ENCODE measurements at regions not wholly inside any gene's neighbourhood (a gene's known extent, or its start where the extent isn't known, plus 50 kb on each side); places are given as distances from the start of the nearest gene placed in this dataset.

DNA sequence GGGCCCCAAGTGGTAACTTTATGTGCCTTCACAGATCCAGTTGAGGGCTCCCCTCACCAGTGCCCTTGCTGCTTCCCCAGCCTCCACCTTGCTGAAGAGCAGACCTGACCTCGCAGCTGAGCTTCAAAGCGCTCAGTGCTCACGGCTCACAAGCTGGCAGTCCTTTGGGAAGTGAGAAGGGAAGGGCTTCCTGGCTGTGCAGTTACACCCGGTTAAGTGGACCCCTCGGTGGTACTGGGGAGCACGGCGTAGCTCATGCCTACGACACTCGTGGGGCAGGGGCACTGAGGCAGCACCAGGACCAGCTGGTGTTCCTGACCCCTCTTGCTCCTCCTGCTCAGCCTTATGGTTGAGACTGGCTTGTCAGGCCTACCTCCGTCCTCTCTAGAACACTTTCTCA, 629.0 kb upstream of the TBL1XR1 start:
- H3K79me2 ChIP-seq (ENCODE audit: insufficient read depth, low read length), result no peaks in the 10 kb centered on the region
- TF ChIP-seq, protein P1, sequence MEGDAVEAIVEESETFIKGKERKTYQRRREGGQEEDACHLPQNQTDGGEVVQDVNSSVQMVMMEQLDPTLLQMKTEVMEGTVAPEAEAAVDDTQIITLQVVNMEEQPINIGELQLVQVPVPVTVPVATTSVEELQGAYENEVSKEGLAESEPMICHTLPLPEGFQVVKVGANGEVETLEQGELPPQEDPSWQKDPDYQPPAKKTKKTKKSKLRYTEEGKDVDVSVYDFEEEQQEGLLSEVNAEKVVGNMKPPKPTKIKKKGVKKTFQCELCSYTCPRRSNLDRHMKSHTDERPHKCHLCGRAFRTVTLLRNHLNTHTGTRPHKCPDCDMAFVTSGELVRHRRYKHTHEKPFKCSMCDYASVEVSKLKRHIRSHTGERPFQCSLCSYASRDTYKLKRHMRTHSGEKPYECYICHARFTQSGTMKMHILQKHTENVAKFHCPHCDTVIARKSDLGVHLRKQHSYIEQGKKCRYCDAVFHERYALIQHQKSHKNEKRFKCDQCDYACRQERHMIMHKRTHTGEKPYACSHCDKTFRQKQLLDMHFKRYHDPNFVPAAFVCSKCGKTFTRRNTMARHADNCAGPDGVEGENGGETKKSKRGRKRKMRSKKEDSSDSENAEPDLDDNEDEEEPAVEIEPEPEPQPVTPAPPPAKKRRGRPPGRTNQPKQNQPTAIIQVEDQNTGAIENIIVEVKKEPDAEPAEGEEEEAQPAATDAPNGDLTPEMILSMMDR (IDR thresholded peaks at IDR 0.05; ENCODE audit: extremely low read depth, low read depth, low read length), result no peak
- DNase-seq (ENCODE audit: insufficient read length, low spot score, missing footprints), result no peak

DNA sequence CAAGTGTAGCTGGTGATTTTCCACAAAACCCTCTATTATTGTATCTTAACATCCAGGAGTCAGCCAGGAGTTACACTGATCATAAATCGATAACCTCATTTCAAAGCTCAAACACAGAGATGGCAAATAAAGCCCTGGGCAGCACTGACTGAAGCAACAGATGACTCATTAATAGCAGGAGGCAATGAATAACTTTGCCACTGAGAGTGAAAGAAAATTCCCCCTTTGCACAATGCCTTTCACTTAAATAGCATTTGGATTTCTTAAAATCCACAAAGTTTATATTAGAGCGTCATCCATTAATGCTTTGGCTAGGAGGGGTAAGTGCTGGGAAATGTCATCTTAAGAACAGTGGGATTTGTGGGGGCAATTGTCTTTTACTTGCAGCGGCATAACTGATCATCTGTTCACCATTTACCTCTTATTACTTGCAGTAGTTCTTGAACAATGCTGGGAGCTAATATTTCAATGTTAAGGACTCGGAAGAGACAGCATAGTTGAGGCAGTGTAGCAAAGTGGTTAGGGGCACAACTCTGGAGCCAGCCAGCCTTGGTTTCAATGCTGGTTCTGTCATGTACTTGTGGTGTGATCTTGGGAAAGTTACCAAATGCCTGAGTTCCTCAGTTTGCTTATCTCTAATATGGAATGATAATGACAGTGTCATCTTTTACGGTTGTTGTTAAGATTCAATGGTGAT, 630.4 kb upstream of the TBL1XR1 start:
- Histone ChIP-seq H3K27me3 (ENCODE audit: insufficient read depth, low read length) (no peaks in the 10 kb centered on the region), H3K4me1 (ENCODE audit: insufficient read depth, low read length) (peaks cover 48% of the 10 kb centered on the region), H3K36me3 (ENCODE audit: insufficient read depth, low read length) (no peaks in the 10 kb centered on the region), H3K79me2 (ENCODE audit: insufficient read depth, low read length) (no peaks in the 10 kb centered on the region), H3K9me3 (ENCODE audit: low read depth, low read length) (no peaks in the 10 kb centered on the region), H4K20me1 (ENCODE audit: insufficient read depth, low read length) (no peaks in the 10 kb centered on the region), H3K27ac (ENCODE audit: low read depth, low read length) (peak overlapping the region; percentile 35), H3K4me2 (ENCODE audit: insufficient read depth, low read length) (peak overlapping the region; percentile 9), H3K4me3 (ENCODE audit: insufficient read depth, low read length) (no peak overlapping the region), H2AFZ (ENCODE audit: low read length) (no peak overlapping the region)
- TF ChIP-seq, protein P1 (IDR thresholded peaks at IDR 0.05; ENCODE audit: extremely low read depth, low read depth, low read length), result no peak
- peak; percentile 76 for DNase-seq (ENCODE audit: insufficient read length, low spot score, missing footprints)

More for the DNA sequence above, 629.0 kb upstream of the TBL1XR1 start:
- H2AFZ ChIP-seq (ENCODE audit: low read length), result no peak overlapping the region
- H3K4me2 ChIP-seq (ENCODE audit: insufficient read depth, low read length), result no peak overlapping the region
- H3K4me1 ChIP-seq (ENCODE audit: insufficient read depth, low read length), result peaks cover 49% of the 10 kb centered on the region
- no peak overlapping the region for H3K27ac ChIP-seq (ENCODE audit: low read depth, low read length)
- no peak overlapping the region for H3K4me3 ChIP-seq (ENCODE audit: insufficient read depth, low read length)
- H3K9me3 ChIP-seq (ENCODE audit: low read depth, low read length), result no peaks in the 10 kb centered on the region
- H3K27me3 ChIP-seq (ENCODE audit: insufficient read depth, low read length), result no peaks in the 10 kb centered on the region
- H4K20me1 ChIP-seq (ENCODE audit: insufficient read depth, low read length), result no peaks in the 10 kb centered on the region
- no peaks in the 10 kb centered on the region for H3K36me3 ChIP-seq (ENCODE audit: insufficient read depth, low read length)

DNA sequence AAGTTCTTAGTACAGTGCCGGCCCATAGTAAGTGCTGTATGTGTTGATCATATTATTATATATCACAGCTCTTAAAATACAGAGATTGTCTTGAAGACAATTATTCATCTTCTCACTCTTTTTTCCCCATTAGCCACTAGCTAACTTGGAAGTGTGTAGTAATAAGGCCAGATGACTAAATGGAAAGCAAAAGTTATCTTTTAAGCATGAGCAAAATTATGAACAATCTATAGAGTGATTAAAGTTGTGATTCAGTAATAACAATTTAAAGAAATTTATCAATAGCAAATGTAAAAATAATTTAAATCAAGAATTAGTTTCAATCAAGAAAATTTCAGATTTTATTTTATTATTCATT, 630.9 kb upstream of the TBL1XR1 start:
- H3K27me3 ChIP-seq (ENCODE audit: insufficient read depth, low read length), result no peaks in the 10 kb centered on the region
- H4K20me1 ChIP-seq (ENCODE audit: insufficient read depth, low read length), result no peaks in the 10 kb centered on the region
- peak overlapping the region; percentile 35 for H3K27ac ChIP-seq (ENCODE audit: low read depth, low read length)
- no peaks in the 10 kb centered on the region for H3K79me2 ChIP-seq (ENCODE audit: insufficient read depth, low read length)
- no peak for DNase-seq (ENCODE audit: insufficient read length, low spot score, missing footprints)
- no peak overlapping the region for H3K4me2 ChIP-seq (ENCODE audit: insufficient read depth, low read length)
- H3K9me3 ChIP-seq (ENCODE audit: low read depth, low read length), result no peaks in the 10 kb centered on the region
- H3K4me3 ChIP-seq (ENCODE audit: insufficient read depth, low read length), result no peak overlapping the region
- peaks cover 45% of the 10 kb centered on the region for H3K4me1 ChIP-seq (ENCODE audit: insufficient read depth, low read length)
- no peak overlapping the region for H2AFZ ChIP-seq (ENCODE audit: low read length)
- TF ChIP-seq, protein P1 (IDR thresholded peaks at IDR 0.05; ENCODE audit: extremely low read depth, low read depth, low read length), result no peak
- H3K36me3 ChIP-seq (ENCODE audit: insufficient read depth, low read length), result no peaks in the 10 kb centered on the region

DNA sequence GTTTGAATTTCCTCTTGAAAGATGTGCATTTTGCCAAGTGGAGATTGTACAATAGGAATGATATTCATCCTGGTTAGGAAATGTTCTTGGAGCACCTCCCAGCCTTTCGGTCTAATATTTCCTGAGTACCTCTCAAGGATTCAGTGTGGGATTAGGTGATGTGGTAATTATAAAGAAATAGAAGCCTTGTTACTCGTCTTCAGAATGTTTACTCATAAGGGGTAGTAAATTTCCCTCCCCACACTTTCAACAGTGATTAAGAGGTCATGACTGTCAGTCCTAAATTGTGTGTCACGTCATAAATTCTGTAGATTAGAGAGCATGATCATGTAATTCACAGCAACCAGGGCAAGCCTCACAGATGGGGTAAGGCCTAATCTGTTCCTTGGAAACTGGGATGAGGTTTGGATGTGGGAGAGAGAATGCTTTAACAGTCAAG, 633.1 kb upstream of the TBL1XR1 start:
- peaks cover 40% of the 10 kb centered on the region for H3K4me1 ChIP-seq (ENCODE audit: insufficient read depth, low read length)
- H3K27ac ChIP-seq (ENCODE audit: low read depth, low read length), result peak overlapping the region; percentile 65
- H3K9me3 ChIP-seq (ENCODE audit: low read depth, low read length), result no peaks in the 10 kb centered on the region
- H3K36me3 ChIP-seq (ENCODE audit: insufficient read depth, low read length), result no peaks in the 10 kb centered on the region
- no peaks in the 10 kb centered on the region for H3K27me3 ChIP-seq (ENCODE audit: insufficient read depth, low read length)
- H4K20me1 ChIP-seq (ENCODE audit: insufficient read depth, low read length), result no peaks in the 10 kb centered on the region
- no peak overlapping the region for H2AFZ ChIP-seq (ENCODE audit: low read length)
- DNase-seq (ENCODE audit: insufficient read length, low spot score, missing footprints), result no peak
- TF ChIP-seq, protein P1 (IDR thresholded peaks at IDR 0.05; ENCODE audit: extremely low read depth, low read depth, low read length), result no peak
- H3K4me3 ChIP-seq (ENCODE audit: insufficient read depth, low read length), result no peak overlapping the region
- no peaks in the 10 kb centered on the region for H3K79me2 ChIP-seq (ENCODE audit: insufficient read depth, low read length)
- no peak overlapping the region for H3K4me2 ChIP-seq (ENCODE audit: insufficient read depth, low read length)

Data from osteoblast (primary cell).